T-helper 17 cell (primary cell): ENCODE measurements at regions not wholly inside any gene's neighbourhood (a gene's known extent, or its start where the extent isn't known, plus 50 kb on each side); places are given as distances from the start of the nearest gene placed in this dataset.
A peak's percentile ranks its signal among the peaks of the same experiment; 100 is the strongest.

Experiments used
- ATAC-seq: fragments of 150-1000 bp; cut with Tn5 transposase; 2 replicates; pipeline ENCODE4 v1.10.0; 2021; ENCODE audit warnings: mild to moderate bottlenecking, moderate library complexity
- DNase-seq, 3 donors: peaks; one replicate each; pipeline versions ENCODE4 v3.0.0 to v3.0.0-alpha.2; 2020 to 2021
- H3K9me3 ChIP-seq: one replicate; pipeline ENCODE4 v1.7.0; 2013; ENCODE audit warnings: low read length, mild to moderate bottlenecking; ENCODE audit not compliant: control insufficient read depth, poor library complexity, severe bottlenecking
- H3K27ac Mint-ChIP-seq: one replicate; pipeline ENCODE4 v1.8.0; 2022; ENCODE audit warnings: mild to moderate bottlenecking, moderate library complexity, mixed read lengths
- H3K27me3 Mint-ChIP-seq: one replicate; pipeline ENCODE4 v1.8.0; 2022; ENCODE audit warnings: mixed read lengths
- H3K36me3 Mint-ChIP-seq: one replicate; pipeline ENCODE4 v1.8.0; 2022; ENCODE audit warnings: low read depth, mixed read lengths
- H3K4me1 Mint-ChIP-seq: one replicate; pipeline ENCODE4 v1.8.0; 2022; ENCODE audit warnings: mild to moderate bottlenecking, mixed read lengths
- H3K4me3 Mint-ChIP-seq: one replicate; pipeline ENCODE4 v1.8.0; 2022; ENCODE audit warnings: mild to moderate bottlenecking, moderate library complexity, mixed read lengths

GRCh38 chr6:95364016-95364604 is 213.2 kb upstream of the MANEA start:
- no peak overlapping the region for H3K4me3 Mint-ChIP-seq
- no peaks in the 10 kb centered on the region for H3K9me3 ChIP-seq
- no peaks in the 10 kb centered on the region for H3K36me3 Mint-ChIP-seq
- no peaks in the 10 kb centered on the region for H3K4me1 Mint-ChIP-seq
- H3K27ac Mint-ChIP-seq: no peak overlapping the region
- peaks cover 18% of the 10 kb centered on the region for H3K27me3 Mint-ChIP-seq
- no peak for DNase-seq
- no peak for ATAC-seq

DNA sequence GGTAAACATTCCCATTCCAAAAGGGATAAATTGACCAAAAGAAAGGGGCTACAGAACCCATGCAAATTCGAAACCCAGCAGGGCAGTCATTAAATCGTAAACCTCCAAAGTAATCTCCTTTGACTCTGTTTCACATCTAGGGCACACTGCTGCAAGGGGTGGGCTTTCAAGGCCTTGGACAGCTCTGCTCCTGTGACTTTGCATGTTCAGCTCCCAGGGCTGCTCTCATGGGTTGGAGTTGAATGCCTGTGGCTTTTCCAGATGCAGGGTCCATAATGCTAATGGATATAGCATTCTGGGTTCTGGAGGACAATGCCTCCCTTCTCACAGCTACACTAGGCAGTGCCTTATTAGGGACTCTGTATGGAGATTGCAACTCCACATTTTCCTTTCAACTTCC is 211.9 kb upstream of the MANEA start:
- ATAC-seq (no peak), DNase-seq (no peak)
- Mint-ChIP-seq H3K27ac (no peak overlapping the region), H3K36me3 (no peaks in the 10 kb centered on the region), H3K4me3 (no peak overlapping the region), H3K4me1 (no peaks in the 10 kb centered on the region), H3K27me3 (peaks cover 18% of the 10 kb centered on the region)
- H3K9me3 ChIP-seq: no peaks in the 10 kb centered on the region

DNA sequence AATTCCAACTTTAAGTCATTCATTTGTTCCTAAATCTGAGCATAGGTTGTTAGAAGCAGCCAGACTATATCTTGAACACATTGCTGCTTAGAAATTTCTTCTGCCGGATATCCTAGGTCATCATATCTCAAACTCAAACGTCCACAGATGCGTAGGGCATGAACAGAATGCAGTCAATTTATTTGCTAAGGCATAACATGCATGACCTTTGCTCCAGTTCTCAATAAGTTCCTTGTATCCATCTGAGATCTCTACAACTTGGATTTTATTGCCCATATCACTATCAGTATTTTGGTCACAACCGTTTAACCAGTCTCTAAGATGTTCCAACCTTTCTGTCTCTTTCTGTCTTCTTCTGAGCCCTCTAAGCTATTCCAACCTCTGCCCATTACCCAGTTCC is 210.9 kb upstream of the MANEA start:
- no peaks in the 10 kb centered on the region for H3K4me1 Mint-ChIP-seq
- H3K9me3 ChIP-seq: no peaks in the 10 kb centered on the region
- no peak for ATAC-seq
- no peak for DNase-seq
- H3K4me3 Mint-ChIP-seq: no peak overlapping the region
- H3K36me3 Mint-ChIP-seq: no peaks in the 10 kb centered on the region
- H3K27ac Mint-ChIP-seq: no peak overlapping the region
- H3K27me3 Mint-ChIP-seq: peaks cover 14% of the 10 kb centered on the region

GRCh38 chr6:95383878-95384277 is 193.5 kb upstream of the MANEA start:
- ATAC-seq: no peak
- Mint-ChIP-seq H3K4me3 (no peak overlapping the region), H3K27ac (no peak overlapping the region), H3K36me3 (no peaks in the 10 kb centered on the region), H3K4me1 (no peaks in the 10 kb centered on the region), H3K27me3 (peaks cover 5% of the 10 kb centered on the region)
- DNase-seq: no peak
- no peaks in the 10 kb centered on the region for H3K9me3 ChIP-seq

GRCh38 chr6:95384988-95385387 is 192.3 kb upstream of the MANEA start:
- Mint-ChIP-seq H3K27ac (no peak overlapping the region), H3K4me1 (no peaks in the 10 kb centered on the region), H3K36me3 (no peaks in the 10 kb centered on the region), H3K4me3 (no peak overlapping the region), H3K27me3 (peaks cover 5% of the 10 kb centered on the region)
- H3K9me3 ChIP-seq: no peaks in the 10 kb centered on the region
- ATAC-seq: no peak
- DNase-seq: no peak

DNA sequence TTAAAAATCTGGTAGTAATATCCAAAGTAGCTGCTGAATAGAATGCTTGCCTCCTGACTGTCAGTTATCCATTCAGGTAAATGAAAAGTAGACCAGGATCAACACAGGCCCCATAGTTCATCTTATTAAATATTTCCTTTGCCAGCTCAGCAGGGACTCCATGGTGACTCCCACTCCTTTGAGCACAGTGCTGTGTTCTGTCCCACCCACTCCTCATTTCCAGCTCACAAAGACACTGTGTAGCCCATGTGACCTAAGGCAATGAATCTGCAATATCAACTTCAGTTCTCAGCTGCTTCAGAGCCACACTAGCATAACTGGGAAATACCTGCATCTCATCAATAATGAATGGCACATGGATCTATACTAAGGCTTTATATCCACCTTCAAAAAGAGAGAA is 189.5 kb upstream of the MANEA start:
- no peak overlapping the region for H3K4me3 Mint-ChIP-seq
- peaks cover 5% of the 10 kb centered on the region for H3K27me3 Mint-ChIP-seq
- no peaks in the 10 kb centered on the region for H3K4me1 Mint-ChIP-seq
- no peaks in the 10 kb centered on the region for H3K9me3 ChIP-seq
- H3K36me3 Mint-ChIP-seq: no peaks in the 10 kb centered on the region
- DNase-seq (no peak), ATAC-seq (no peak)
- no peak overlapping the region for H3K27ac Mint-ChIP-seq

DNA sequence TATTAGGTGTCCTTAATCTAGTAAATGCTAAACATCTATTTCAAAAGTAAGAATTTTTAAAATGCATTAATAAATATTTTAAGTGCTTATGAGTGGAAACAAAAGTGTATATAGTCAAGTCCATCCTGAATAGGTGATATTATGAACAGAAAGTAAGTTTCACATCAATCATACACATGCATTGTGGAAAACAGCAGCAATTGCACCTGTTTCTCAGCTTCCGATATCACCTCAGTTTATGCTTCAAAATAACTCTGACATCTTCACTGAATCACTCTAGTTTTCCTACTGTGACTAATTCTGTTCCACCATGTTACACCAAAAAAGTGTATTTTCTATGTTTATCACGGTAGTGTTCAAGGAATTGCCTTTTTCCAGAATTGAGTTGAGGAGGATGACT is 172.6 kb upstream of the MANEA start:
- H3K27me3 Mint-ChIP-seq: no peaks in the 10 kb centered on the region
- DNase-seq (no peak), ATAC-seq (no peak)
- no peaks in the 10 kb centered on the region for H3K9me3 ChIP-seq
- peaks cover 2% of the 10 kb centered on the region for H3K4me1 Mint-ChIP-seq
- no peaks in the 10 kb centered on the region for H3K36me3 Mint-ChIP-seq
- no peak overlapping the region for H3K4me3 Mint-ChIP-seq
- no peak overlapping the region for H3K27ac Mint-ChIP-seq

- H3K27ac Mint-ChIP-seq: no peak overlapping the region
- no peak for ATAC-seq
- H3K4me1 Mint-ChIP-seq: peaks cover 2% of the 10 kb centered on the region
These were observed 169.2 kb upstream of the MANEA start for GRCh38 chr6:95408111-95408510.

DNA sequence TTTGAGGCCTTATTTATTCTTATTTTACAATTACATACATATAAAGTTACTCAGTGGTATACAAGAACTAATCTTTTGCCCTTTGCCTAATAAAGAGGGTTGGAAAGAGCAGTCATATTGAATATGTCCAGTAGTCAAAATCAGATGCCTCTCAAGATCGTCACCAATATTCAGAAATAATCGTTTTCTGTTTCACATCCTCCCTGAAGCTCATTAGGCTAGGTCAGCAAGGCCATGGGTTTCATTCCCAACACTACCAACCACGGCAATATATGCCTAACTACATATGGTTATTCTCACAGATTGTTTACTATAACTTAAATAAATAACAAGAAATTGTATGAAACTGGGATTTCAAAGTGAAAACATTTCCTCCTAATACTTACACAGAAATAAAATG is 167.2 kb upstream of the MANEA start:
- H3K4me3 Mint-ChIP-seq: no peak overlapping the region
- DNase-seq (no peak), ATAC-seq (no peak)
- H3K9me3 ChIP-seq: no peaks in the 10 kb centered on the region
- H3K27me3 Mint-ChIP-seq: no peaks in the 10 kb centered on the region
- peaks cover 2% of the 10 kb centered on the region for H3K4me1 Mint-ChIP-seq
- no peak overlapping the region for H3K27ac Mint-ChIP-seq
- no peaks in the 10 kb centered on the region for H3K36me3 Mint-ChIP-seq

More at GRCh38 chr6:95408111-95408510, 169.2 kb upstream of the MANEA start:
- no peak for DNase-seq
- Mint-ChIP-seq H3K27me3 (no peaks in the 10 kb centered on the region), H3K4me3 (no peak overlapping the region), H3K36me3 (no peaks in the 10 kb centered on the region)
- no peaks in the 10 kb centered on the region for H3K9me3 ChIP-seq

GRCh38 chr6:95413789-95414188 is 163.5 kb upstream of the MANEA start:
- no peaks in the 10 kb centered on the region for H3K9me3 ChIP-seq
- Mint-ChIP-seq H3K36me3 (no peaks in the 10 kb centered on the region), H3K4me3 (no peak overlapping the region), H3K27ac (no peak overlapping the region), H3K4me1 (no peaks in the 10 kb centered on the region), H3K27me3 (no peaks in the 10 kb centered on the region)
- DNase-seq (no peak), ATAC-seq (no peak)

- H3K9me3 ChIP-seq: no peaks in the 10 kb centered on the region
- Mint-ChIP-seq H3K27ac (no peak overlapping the region), H3K4me1 (no peaks in the 10 kb centered on the region), H3K27me3 (no peaks in the 10 kb centered on the region), H3K4me3 (no peak overlapping the region), H3K36me3 (no peaks in the 10 kb centered on the region)
- DNase-seq (no peak), ATAC-seq (no peak)
These were observed 159.5 kb upstream of the MANEA start for GRCh38 chr6:95417856-95418255.

- ATAC-seq (no peak), DNase-seq (no peak)
- H3K9me3 ChIP-seq: no peaks in the 10 kb centered on the region
- Mint-ChIP-seq H3K4me1 (no peaks in the 10 kb centered on the region), H3K4me3 (no peak overlapping the region), H3K36me3 (no peaks in the 10 kb centered on the region), H3K27ac (no peak overlapping the region), H3K27me3 (no peaks in the 10 kb centered on the region)
These were observed 156.5 kb upstream of the MANEA start for GRCh38 chr6:95420792-95421191.

DNA sequence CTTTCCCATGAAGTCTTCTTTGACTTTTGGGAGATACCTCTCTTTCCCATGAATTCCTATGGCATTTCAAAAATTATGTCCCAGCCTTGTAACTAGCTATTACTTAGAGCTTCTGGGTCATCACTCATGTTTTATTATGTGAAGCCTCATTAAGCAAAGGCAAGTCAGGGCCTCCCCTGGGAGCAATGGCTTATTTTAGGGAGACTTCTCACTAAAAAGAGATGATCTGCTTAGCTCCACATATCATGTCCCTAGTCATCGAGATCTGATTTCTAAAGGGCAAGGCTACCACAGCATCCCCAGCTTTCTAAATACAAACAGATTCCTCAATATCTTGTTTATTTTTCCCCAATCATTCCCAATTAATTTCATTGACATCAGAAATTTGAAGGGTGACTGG is 154.0 kb upstream of the MANEA start:
- no peaks in the 10 kb centered on the region for H3K27me3 Mint-ChIP-seq
- DNase-seq (no peak), ATAC-seq (no peak)
- no peaks in the 10 kb centered on the region for H3K4me1 Mint-ChIP-seq
- no peaks in the 10 kb centered on the region for H3K9me3 ChIP-seq
- H3K36me3 Mint-ChIP-seq: no peaks in the 10 kb centered on the region
- H3K27ac Mint-ChIP-seq: no peak overlapping the region
- no peak overlapping the region for H3K4me3 Mint-ChIP-seq

GRCh38 chr6:95431637-95432228 is 145.6 kb upstream of the MANEA start:
- Mint-ChIP-seq H3K4me1 (no peaks in the 10 kb centered on the region), H3K27ac (no peak overlapping the region), H3K4me3 (no peak overlapping the region), H3K27me3 (peaks cover 14% of the 10 kb centered on the region), H3K36me3 (no peaks in the 10 kb centered on the region)
- peak; percentile 53 for ATAC-seq
- H3K9me3 ChIP-seq: no peaks in the 10 kb centered on the region
- DNase-seq: peak in 1 of 3 donors; percentile 30
